Adipocyte (in vitro differentiated cells): ENCODE measurements at regions not wholly inside any gene's neighbourhood (a gene's known extent, or its start where the extent isn't known, plus 50 kb on each side); places are given as distances from the start of the nearest gene placed in this dataset.

Experiments used
- DNase-seq: peaks from one replicate; pipeline ENCODE4 v3.0.0-alpha.2; 2015; ENCODE audit warnings: low read depth
- H3K27me3 ChIP-seq: replicated peaks from 2 replicates; pipeline ENCODE4 v1.7.0; 2013; ENCODE audit warnings: mild to moderate bottlenecking, low read length, moderate library complexity; ENCODE audit not compliant: control insufficient read depth, insufficient read depth
- H3K36me3 ChIP-seq: 2 replicates; pipeline ENCODE4 v1.7.0; 2013; ENCODE audit warnings: low read length, mild to moderate bottlenecking, moderate library complexity; ENCODE audit not compliant: control insufficient read depth, insufficient read depth, severe bottlenecking
- H3K4me1 ChIP-seq: 2 replicates; pipeline ENCODE4 v1.7.0; 2013; ENCODE audit warnings: mild to moderate bottlenecking, low read length, moderate library complexity; ENCODE audit not compliant: control insufficient read depth, insufficient read depth
- H3K4me3 ChIP-seq: 2 replicates; pipeline ENCODE4 v1.7.0; 2013; ENCODE audit warnings: mild to moderate bottlenecking, low read length, moderate library complexity
- H3K9ac ChIP-seq: 2 replicates; pipeline ENCODE4 v1.7.0; 2013; ENCODE audit warnings: mild to moderate bottlenecking, low read length, moderate library complexity
- H3K9me3 ChIP-seq: 2 replicates; pipeline ENCODE4 v1.7.0; 2013; ENCODE audit warnings: mild to moderate bottlenecking, low read length, moderate library complexity; ENCODE audit not compliant: control insufficient read depth

- Histone ChIP-seq H3K4me1 (peaks cover 32% of the 10 kb centered on the region), H3K36me3 (no peaks in the 10 kb centered on the region), H3K27me3 (no peaks in the 10 kb centered on the region), H3K9ac (no peak overlapping the region), H3K4me3 (no peak overlapping the region), H3K9me3 (no peaks in the 10 kb centered on the region)
- no peak for DNase-seq
Observed at GRCh38 chr5:67437905-67438845, 241.6 kb upstream of the CD180 start.

GRCh38 chr5:67435032-67435431 lies 238.4 kb upstream of the CD180 start:
- no peak for DNase-seq

GRCh38 chr5:67434466-67434865 lies 237.9 kb upstream of the CD180 start:
- Histone ChIP-seq H3K9ac (no peak overlapping the region), H3K4me1 (peaks cover 32% of the 10 kb centered on the region), H3K9me3 (no peaks in the 10 kb centered on the region), H3K36me3 (no peaks in the 10 kb centered on the region), H3K4me3 (no peak overlapping the region), H3K27me3 (no peaks in the 10 kb centered on the region)
- no peak for DNase-seq

More at GRCh38 chr5:67435032-67435431, 238.4 kb upstream of the CD180 start:
- peak overlapping the region; percentile 28 for H3K9ac ChIP-seq
- H3K27me3 ChIP-seq, result no peaks in the 10 kb centered on the region
- peaks cover 32% of the 10 kb centered on the region for H3K4me1 ChIP-seq
- no peaks in the 10 kb centered on the region for H3K36me3 ChIP-seq
- H3K9me3 ChIP-seq, result no peaks in the 10 kb centered on the region
- peak overlapping the region; percentile 34 for H3K4me3 ChIP-seq

GRCh38 chr5:67432606-67433005 lies 236.0 kb upstream of the CD180 start:
- no peaks in the 10 kb centered on the region for H3K27me3 ChIP-seq
- no peak overlapping the region for H3K4me3 ChIP-seq
- no peak overlapping the region for H3K9ac ChIP-seq
- DNase-seq, result no peak
- H3K4me1 ChIP-seq, result peaks cover 18% of the 10 kb centered on the region
- H3K36me3 ChIP-seq, result no peaks in the 10 kb centered on the region
- no peaks in the 10 kb centered on the region for H3K9me3 ChIP-seq

- Histone ChIP-seq H3K4me1 (peaks cover 18% of the 10 kb centered on the region), H3K27me3 (no peaks in the 10 kb centered on the region), H3K9me3 (no peaks in the 10 kb centered on the region), H3K9ac (no peak overlapping the region), H3K4me3 (no peak overlapping the region), H3K36me3 (no peaks in the 10 kb centered on the region)
- DNase-seq, result no peak
Observed at GRCh38 chr5:67431191-67431590, 234.6 kb upstream of the CD180 start.

- no peaks in the 10 kb centered on the region for H3K36me3 ChIP-seq
- H3K9ac ChIP-seq, result no peak overlapping the region
- H3K4me1 ChIP-seq, result no peaks in the 10 kb centered on the region
Observed at GRCh38 chr5:67427850-67428298, 231.3 kb upstream of the CD180 start.

GRCh38 chr5:67426961-67427849 lies 230.6 kb upstream of the CD180 start:
- Histone ChIP-seq H3K4me1 (no peaks in the 10 kb centered on the region), H3K9me3 (no peaks in the 10 kb centered on the region), H3K4me3 (no peak overlapping the region), H3K27me3 (no peaks in the 10 kb centered on the region), H3K36me3 (no peaks in the 10 kb centered on the region), H3K9ac (no peak overlapping the region)
- no peak for DNase-seq

More at GRCh38 chr5:67427850-67428298, 231.3 kb upstream of the CD180 start:
- Histone ChIP-seq H3K27me3 (no peaks in the 10 kb centered on the region), H3K4me3 (no peak overlapping the region), H3K9me3 (no peaks in the 10 kb centered on the region)
- DNase-seq, result no peak

- DNase-seq, result peak; percentile 58
- Histone ChIP-seq H3K27me3 (no peaks in the 10 kb centered on the region), H3K36me3 (no peaks in the 10 kb centered on the region), H3K9ac (no peak overlapping the region), H3K4me1 (no peaks in the 10 kb centered on the region), H3K4me3 (no peak overlapping the region), H3K9me3 (no peaks in the 10 kb centered on the region)
Observed at GRCh38 chr5:67425514-67425913, 228.9 kb upstream of the CD180 start.

GRCh38 chr5:67417839-67418238 lies 221.2 kb upstream of the CD180 start:
- no peaks in the 10 kb centered on the region for H3K9me3 ChIP-seq
- H3K36me3 ChIP-seq, result no peaks in the 10 kb centered on the region
- no peak overlapping the region for H3K4me3 ChIP-seq
- no peaks in the 10 kb centered on the region for H3K27me3 ChIP-seq
- no peak overlapping the region for H3K9ac ChIP-seq
- peaks cover 10% of the 10 kb centered on the region for H3K4me1 ChIP-seq
- no peak for DNase-seq

GRCh38 chr5:67416986-67417385 lies 220.4 kb upstream of the CD180 start:
- Histone ChIP-seq H3K4me3 (no peak overlapping the region), H3K36me3 (no peaks in the 10 kb centered on the region), H3K9ac (no peak overlapping the region), H3K27me3 (no peaks in the 10 kb centered on the region), H3K4me1 (peaks cover 10% of the 10 kb centered on the region), H3K9me3 (no peaks in the 10 kb centered on the region)
- no peak for DNase-seq
